B cell (primary cell): ENCODE measurements at regions not wholly inside any gene's neighbourhood (a gene's known extent, or its start where the extent isn't known, plus 50 kb on each side); places are given as distances from the start of the nearest gene placed in this dataset.

Experiments
- CTCF ChIP-seq: fragments of 200-600 bp; IDR thresholded peaks from one replicate; pipeline ENCODE4 v1.8.0; 2022; ENCODE audit warnings: antibody characterized with exemption, mild to moderate bottlenecking
- EZH2 ChIP-seq: IDR thresholded peaks from 2 replicates; pipeline ENCODE4 v1.6.1; 2012; ENCODE audit warnings: borderline replicate concordance, low read depth, mild to moderate bottlenecking, moderate library complexity, low read length; ENCODE audit not compliant: insufficient read depth, poor library complexity, severe bottlenecking

- no peak for TF ChIP-seq CTCF
- TF ChIP-seq EZH2 = no peak
These were observed 123.2 kb upstream of the IRAK1BP1 start for GRCh38 chr6:78744144-78744543.
